ENCODE measurements at regions not wholly inside any gene's neighbourhood (a gene's known extent, or its start where the extent isn't known, plus 50 kb on each side); places are given as distances from the start of the nearest gene placed in this dataset.
"Not testable (repeated sequence)": the region's sequence is repeated elsewhere in the genome, so short reads cannot be mapped to it uniquely, and the experiment has no call there.

GRCh38 chr4:3945511-3946290 lies 179.5 kb downstream of the ADRA2C start:
- Histone ChIP-seq H3K36me3 (peaks cover 0 to 25% (median 0%) of the 10 kb centered on the region in 3 donors), H3K9me3 (no peaks in the 10 kb centered on the region), H3K4me1 (peaks cover 0 to 4% (median 0%) of the 10 kb centered on the region in 4 donors), H3K27ac (no peak overlapping the region), H3K4me3 (no peak overlapping the region), H3K27me3 (peaks cover 0 to 7% of the 10 kb centered on the region in 2 donors)
- no peak for DNase-seq
- intact Hi-C loops (cut with DNase I; ENCODE audit: low total_unique reads) = loop anchor here (10.0 kb wide), 1 partner anchor 181 kb away; the partner anchor contains the start of gene ADRA2C
- no peak for TF ChIP-seq CTCF (IDR thresholded peaks at IDR 0.05)

GRCh38 chr4:3946553-3946952 lies 180.4 kb downstream of the ADRA2C start:
- not testable (repeated sequence) for H3K9me3 ChIP-seq, H3K4me3 ChIP-seq, DNase-seq, H3K27ac ChIP-seq, H3K27me3 ChIP-seq, H3K4me1 ChIP-seq
- peaks cover 0 to 25% (median 0%) of the 10 kb centered on the region in 3 donors for H3K36me3 ChIP-seq
- intact Hi-C loops (cut with DNase I; ENCODE audit: low total_unique reads) = loop anchor here (10.0 kb wide), 1 partner anchor 182 kb away; the partner anchor contains the start of gene ADRA2C

GRCh38 chr4:3947761-3948160 lies 181.6 kb downstream of the ADRA2C start:
- H3K27ac ChIP-seq, H3K9me3 ChIP-seq, H3K4me1 ChIP-seq, DNase-seq, H3K4me3 ChIP-seq, H3K27me3 ChIP-seq: not testable (repeated sequence)
- peaks cover 0 to 25% (median 0%) of the 10 kb centered on the region in 3 donors for H3K36me3 ChIP-seq
- intact Hi-C loops (cut with DNase I; ENCODE audit: low total_unique reads) = loop anchor here (10.0 kb wide), 1 partner anchor 183 kb away; the partner anchor contains the start of gene ADRA2C

GRCh38 chr4:3948210-3948609 lies 182.0 kb downstream of the ADRA2C start:
- H3K36me3 ChIP-seq = peaks cover 0 to 25% (median 0%) of the 10 kb centered on the region in 3 donors
- H3K4me3 ChIP-seq, H3K4me1 ChIP-seq, H3K27me3 ChIP-seq, H3K9me3 ChIP-seq, DNase-seq, H3K27ac ChIP-seq: not testable (repeated sequence)
- intact Hi-C loops (cut with DNase I; ENCODE audit: low total_unique reads) = loop anchor here (10.0 kb wide), 1 partner anchor 183 kb away; the partner anchor contains the start of gene ADRA2C

- TF ChIP-seq CTCF (IDR thresholded peaks at IDR 0.05) = peak; percentile 40 to 48
- not testable (repeated sequence) for H3K9me3 ChIP-seq, H3K27me3 ChIP-seq, H3K27ac ChIP-seq, DNase-seq, H3K4me3 ChIP-seq
- intact Hi-C loops (cut with DNase I; ENCODE audit: low total_unique reads) = loop anchor here (10.0 kb wide), 1 partner anchor 185 kb away; the partner anchor contains the start of gene ADRA2C
- Histone ChIP-seq H3K36me3 (peaks cover 0 to 25% (median 0%) of the 10 kb centered on the region in 3 donors), H3K4me1 (peaks cover 0 to 11% (median 3%) of the 10 kb centered on the region in 4 donors)
Observed at GRCh38 chr4:3949916-3950315, 183.7 kb downstream of the ADRA2C start.

GRCh38 chr4:3952443-3953139 lies 186.4 kb downstream of the ADRA2C start:
- H3K4me3 ChIP-seq; H3K36me3 ChIP-seq; H3K9me3 ChIP-seq; intact Hi-C loops (cut with DNase I; ENCODE audit: low total_unique reads); H3K27me3 ChIP-seq; DNase-seq; H3K27ac ChIP-seq: not testable (repeated sequence)
- peaks cover 0 to 12% (median 3%) of the 10 kb centered on the region in 4 donors for H3K4me1 ChIP-seq

- H3K36me3 ChIP-seq; DNase-seq; H3K27me3 ChIP-seq; intact Hi-C loops (cut with DNase I; ENCODE audit: low total_unique reads); H3K4me3 ChIP-seq; H3K9me3 ChIP-seq; H3K27ac ChIP-seq: not testable (repeated sequence)
- peaks cover 0 to 12% (median 3%) of the 10 kb centered on the region in 4 donors for H3K4me1 ChIP-seq
Observed at GRCh38 chr4:3953140-3953489, 186.9 kb downstream of the ADRA2C start.

GRCh38 chr4:3954540-3955320 lies 188.5 kb downstream of the ADRA2C start:
- peak overlapping the region; percentile 82 to 84 for H3K27ac ChIP-seq
- DNase-seq = peak; percentile 73 to 90
- intact Hi-C loops (cut with DNase I; ENCODE audit: low total_unique reads); H3K36me3 ChIP-seq; H3K9me3 ChIP-seq; H3K27me3 ChIP-seq: not testable (repeated sequence)
- peak overlapping the region; percentile 59 to 83 for H3K4me3 ChIP-seq
- peaks cover 0 to 12% (median 3%) of the 10 kb centered on the region in 4 donors for H3K4me1 ChIP-seq

- H3K4me1 ChIP-seq = peaks cover 0 to 12% (median 3%) of the 10 kb centered on the region in 4 donors
- intact Hi-C loops (cut with DNase I; ENCODE audit: low total_unique reads); H3K36me3 ChIP-seq; H3K27me3 ChIP-seq; H3K9me3 ChIP-seq: not testable (repeated sequence)
- peak; percentile 100 for DNase-seq
- peak overlapping the region; percentile 59 to 83 for H3K4me3 ChIP-seq
- peak overlapping the region; percentile 82 to 84 for H3K27ac ChIP-seq
Observed at GRCh38 chr4:3955321-3956164, 189.4 kb downstream of the ADRA2C start.

GRCh38 chr4:3956165-3956867 lies 190.1 kb downstream of the ADRA2C start:
- intact Hi-C loops (cut with DNase I; ENCODE audit: low total_unique reads); H3K9me3 ChIP-seq: not testable (repeated sequence)

More at GRCh38 chr4:3956165-3956867, 190.1 kb downstream of the ADRA2C start:
- H3K4me3 ChIP-seq = peak overlapping the region; percentile 59 to 83
- H3K4me1 ChIP-seq = peaks cover 0 to 12% (median 3%) of the 10 kb centered on the region in 4 donors
- not testable (repeated sequence) for DNase-seq, H3K36me3 ChIP-seq, H3K27me3 ChIP-seq
- peak overlapping the region; percentile 82 to 84 for H3K27ac ChIP-seq

All from tibial artery (tissue), 4 donors.